Subcutaneous abdominal adipose tissue (tissue), 5 donors: ENCODE measurements at regions not wholly inside any gene's neighbourhood (a gene's known extent, or its start where the extent isn't known, plus 50 kb on each side); places are given as distances from the start of the nearest gene placed in this dataset.
"Not testable (repeated sequence)": the region's sequence is repeated elsewhere in the genome, so short reads cannot be mapped to it uniquely, and the experiment has no call there.

Experiments
- H3K27ac ChIP-seq: one replicate; pipeline ENCODE4 v1.7.0; 2013; ENCODE audit warnings: low read depth, mild to moderate bottlenecking, inconsistent platforms, low read length, moderate library complexity
- H3K27me3 ChIP-seq, 5 donors: one replicate each; pipeline ENCODE4 v1.7.0; 2013; ENCODE audit warnings: low read length in 5 of 5, inconsistent platforms in 1 of 5; ENCODE audit not compliant: control insufficient read depth in 5 of 5, insufficient read depth in 4 of 5
- H3K36me3 ChIP-seq, 5 donors: one replicate each; pipeline ENCODE4 v1.7.0; 2013; ENCODE audit warnings: low read length in 5 of 5; ENCODE audit not compliant: control insufficient read depth in 5 of 5, insufficient read depth in 5 of 5
- H3K4me1 ChIP-seq, 5 donors: one replicate each; pipeline ENCODE4 v1.7.0; 2013; ENCODE audit warnings: low read length in 5 of 5, mild to moderate bottlenecking in 3 of 5, moderate library complexity in 1 of 5; ENCODE audit not compliant: control insufficient read depth in 5 of 5, insufficient read depth in 5 of 5
- H3K4me3 ChIP-seq, 5 donors: one replicate each; pipeline ENCODE4 v1.7.0; 2013; ENCODE audit warnings: low read length in 5 of 5, low read depth in 1 of 5
- H3K9ac ChIP-seq, 5 donors: one replicate each; pipeline ENCODE4 v1.7.0; 2013; ENCODE audit warnings: low read length in 5 of 5, mild to moderate bottlenecking in 4 of 5, moderate library complexity in 3 of 5
- H3K9me3 ChIP-seq, 5 donors: one replicate each; pipeline ENCODE4 v1.7.0; 2013; ENCODE audit warnings: low read length in 5 of 5; ENCODE audit not compliant: control insufficient read depth in 5 of 5
- donor health status: healthy.
- donor health status: healthy.
- donor health status: healthy.
- donor health status: healthy.
- donor health status: healthy.

- Histone ChIP-seq H3K9me3 (peaks cover 0 to 5% (median 3%) of the 10 kb centered on the region in 5 donors), H3K4me3 (no peak overlapping the region), H3K36me3 (no peaks in the 10 kb centered on the region), H3K27me3 (no peaks in the 10 kb centered on the region), H3K27ac (no peak overlapping the region), H3K4me1 (peaks cover 0 to 3% (median 0%) of the 10 kb centered on the region in 5 donors), H3K9ac (no peak overlapping the region)
Observed at GRCh38 chr4:26255989-26256388, 64.8 kb upstream of the RBPJ start.

- H3K27ac ChIP-seq, H3K27me3 ChIP-seq, H3K4me3 ChIP-seq: not testable (repeated sequence)
Observed at GRCh38 chr4:26257444-26257843, 63.4 kb upstream of the RBPJ start.

GRCh38 chr4:26257850-26258249 is 63.0 kb upstream of the RBPJ start:
- Histone ChIP-seq H3K27me3 (no peaks in the 10 kb centered on the region), H3K4me3 (no peak overlapping the region), H3K9me3 (peaks cover 0 to 5% (median 3%) of the 10 kb centered on the region in 5 donors), H3K36me3 (no peaks in the 10 kb centered on the region), H3K4me1 (peaks cover 0 to 3% (median 0%) of the 10 kb centered on the region in 5 donors), H3K9ac (no peak overlapping the region), H3K27ac (no peak overlapping the region)

More at GRCh38 chr4:26257444-26257843, 63.4 kb upstream of the RBPJ start:
- H3K36me3 ChIP-seq, H3K9ac ChIP-seq, H3K4me1 ChIP-seq, H3K9me3 ChIP-seq: not testable (repeated sequence)

- H3K4me1 ChIP-seq = peaks cover 0 to 3% (median 0%) of the 10 kb centered on the region in 5 donors
- no peaks in the 10 kb centered on the region for H3K36me3 ChIP-seq
- H3K27ac ChIP-seq = no peak overlapping the region
- H3K27me3 ChIP-seq = no peaks in the 10 kb centered on the region
- H3K9me3 ChIP-seq = peaks cover 0 to 5% (median 3%) of the 10 kb centered on the region in 5 donors
- no peak overlapping the region for H3K4me3 ChIP-seq
- H3K9ac ChIP-seq = no peak overlapping the region
Observed at GRCh38 chr4:26260571-26260970, 60.2 kb upstream of the RBPJ start.

- Histone ChIP-seq H3K4me3 (no peak overlapping the region), H3K9ac (no peak overlapping the region), H3K27me3 (no peaks in the 10 kb centered on the region), H3K27ac (no peak overlapping the region), H3K9me3 (peaks cover 0 to 5% (median 3%) of the 10 kb centered on the region in 5 donors), H3K36me3 (no peaks in the 10 kb centered on the region), H3K4me1 (peaks cover 0 to 3% (median 0%) of the 10 kb centered on the region in 5 donors)
Observed at GRCh38 chr4:26261405-26261804, 59.4 kb upstream of the RBPJ start.

GRCh38 chr4:26263165-26263564 is 57.6 kb upstream of the RBPJ start:
- Histone ChIP-seq H3K9ac (no peak overlapping the region), H3K27ac (no peak overlapping the region), H3K9me3 (peaks cover 0 to 5% (median 3%) of the 10 kb centered on the region in 5 donors), H3K36me3 (no peaks in the 10 kb centered on the region), H3K27me3 (no peaks in the 10 kb centered on the region), H3K4me1 (peaks cover 0 to 10% (median 8%) of the 10 kb centered on the region in 5 donors), H3K4me3 (no peak overlapping the region)

GRCh38 chr4:26264109-26264508 is 56.7 kb upstream of the RBPJ start:
- no peak overlapping the region for H3K9ac ChIP-seq
- no peaks in the 10 kb centered on the region for H3K36me3 ChIP-seq
- no peak overlapping the region for H3K4me3 ChIP-seq
- no peaks in the 10 kb centered on the region for H3K27me3 ChIP-seq
- no peak overlapping the region for H3K27ac ChIP-seq
- H3K4me1 ChIP-seq = peaks cover 0 to 12% (median 10%) of the 10 kb centered on the region in 5 donors
- peaks cover 0 to 5% (median 3%) of the 10 kb centered on the region in 5 donors for H3K9me3 ChIP-seq

- H3K27ac ChIP-seq = no peak overlapping the region
- no peaks in the 10 kb centered on the region for H3K9me3 ChIP-seq
Observed at GRCh38 chr4:26267087-26267486, 53.7 kb upstream of the RBPJ start.

GRCh38 chr4:26268246-26268645 is 52.6 kb upstream of the RBPJ start:
- Histone ChIP-seq H3K4me1 (peaks cover 0 to 16% (median 12%) of the 10 kb centered on the region in 5 donors), H3K27me3 (peaks cover 0 to 4% (median 0%) of the 10 kb centered on the region in 5 donors), H3K9me3 (no peaks in the 10 kb centered on the region), H3K9ac (no peak overlapping the region), H3K4me3 (no peak overlapping the region), H3K27ac (no peak overlapping the region), H3K36me3 (no peaks in the 10 kb centered on the region)

More at GRCh38 chr4:26267087-26267486, 53.7 kb upstream of the RBPJ start:
- Histone ChIP-seq H3K36me3 (no peaks in the 10 kb centered on the region), H3K4me3 (no peak overlapping the region), H3K4me1 (peaks cover 0 to 12% (median 10%) of the 10 kb centered on the region in 5 donors), H3K9ac (no peak overlapping the region), H3K27me3 (peaks cover 0 to 4% (median 0%) of the 10 kb centered on the region in 5 donors)

GRCh38 chr4:26269038-26269437 is 51.8 kb upstream of the RBPJ start:
- H3K4me1 ChIP-seq = peaks cover 0 to 20% (median 19%) of the 10 kb centered on the region in 5 donors
- peaks cover 0 to 4% (median 0%) of the 10 kb centered on the region in 5 donors for H3K27me3 ChIP-seq
- no peak overlapping the region for H3K4me3 ChIP-seq
- no peak overlapping the region for H3K27ac ChIP-seq
- H3K9me3 ChIP-seq = no peaks in the 10 kb centered on the region
- H3K9ac ChIP-seq = no peak overlapping the region
- no peaks in the 10 kb centered on the region for H3K36me3 ChIP-seq
